GM23338 (cell line): ENCODE measurements at regions not wholly inside any gene's neighbourhood (a gene's known extent, or its start where the extent isn't known, plus 50 kb on each side); places are given as distances from the start of the nearest gene placed in this dataset.

Experiments used
- ATAC-seq: fragments of 200-7000 bp; cut with Tn5 transposase; 3 replicates; pipeline ENCODE4 v1.9.1; 2020
- DNase-seq: peaks from one replicate; pipeline ENCODE4 v3.0.0-alpha.2; 2015; ENCODE audit warnings: low spot score
- H2AFZ ChIP-seq: fragments of 200-600 bp; sonication (generic); 2 replicates; pipeline ENCODE4 v1.8.0; 2016; ENCODE audit warnings: antibody characterized with exemption, mild to moderate bottlenecking, moderate library complexity
- H3F3A ChIP-seq: fragments of 200-600 bp; sonication (generic); replicated peaks from 2 replicates; pipeline ENCODE4 v1.8.0; 2017; ENCODE audit warnings: antibody characterized with exemption, mixed run types, low read depth
- H3K27ac ChIP-seq: fragments of 200-600 bp; sonication (generic); 2 replicates; pipeline ENCODE4 v1.6.1; 2016; ENCODE audit warnings: low read depth
- H3K27me3 ChIP-seq: fragments of 200-600 bp; sonication (generic); 2 replicates; pipeline ENCODE4 v1.8.0; 2016; ENCODE audit warnings: mild to moderate bottlenecking, mixed run types, moderate library complexity; ENCODE audit not compliant: insufficient read depth
- H3K36me3 ChIP-seq: fragments of 200-600 bp; sonication (generic); 2 replicates; pipeline ENCODE4 v1.8.0; 2016; ENCODE audit warnings: mild to moderate bottlenecking; ENCODE audit not compliant: insufficient read depth
- H3K4me1 ChIP-seq: fragments of 200-600 bp; sonication (generic); 2 replicates; pipeline ENCODE4 v1.8.0; 2016; ENCODE audit warnings: mild to moderate bottlenecking, moderate library complexity; ENCODE audit not compliant: insufficient read depth
- H3K4me2 ChIP-seq: fragments of 200-600 bp; sonication (generic); 2 replicates; pipeline ENCODE4 v1.7.1; 2017; ENCODE audit warnings: mixed run types
- H3K4me3 ChIP-seq: fragments of 200-600 bp; sonication (generic); 2 replicates; pipeline ENCODE4 v1.6.1; 2016; ENCODE audit warnings: mixed run types
- H3K79me2 ChIP-seq: fragments of 200-600 bp; sonication (generic); replicated peaks from 2 replicates; pipeline ENCODE4 v1.8.0; 2017; ENCODE audit warnings: mild to moderate bottlenecking; ENCODE audit not compliant: insufficient read depth
- H3K9me2 ChIP-seq: fragments of 200-600 bp; sonication (generic); 2 replicates; pipeline ENCODE4 v1.8.0; 2017; ENCODE audit not compliant: insufficient read depth
- H4K20me1 ChIP-seq: fragments of 200-600 bp; sonication (generic); replicated peaks from 2 replicates; pipeline ENCODE4 v1.8.0; 2017; ENCODE audit warnings: mild to moderate bottlenecking; ENCODE audit not compliant: insufficient read depth
- H3K27ac Mint-ChIP-seq: 2 replicates; pipeline ENCODE4 v1.8.0; 2020; ENCODE audit warnings: inconsistent platforms, mild to moderate bottlenecking, moderate library complexity, mixed read lengths
- H3K27me3 Mint-ChIP-seq: 3 replicates; pipeline ENCODE4 v1.8.0; 2022; ENCODE audit warnings: low read depth, mild to moderate bottlenecking, moderate library complexity, mixed read lengths, inconsistent platforms; ENCODE audit not compliant: insufficient read depth, poor library complexity
- H3K36me3 Mint-ChIP-seq: 3 replicates; pipeline ENCODE4 v1.8.0; 2021; ENCODE audit warnings: low read depth, mild to moderate bottlenecking, inconsistent platforms, moderate library complexity, mixed read lengths
- H3K4me1 Mint-ChIP-seq: 3 replicates; pipeline ENCODE4 v1.8.0; 2020; ENCODE audit warnings: mild to moderate bottlenecking, inconsistent platforms, mixed read lengths
- H3K4me3 Mint-ChIP-seq: 3 replicates; pipeline ENCODE4 v1.8.0; 2021; ENCODE audit warnings: moderate library complexity, mild to moderate bottlenecking, inconsistent platforms, mixed read lengths
- H3K9me3 Mint-ChIP-seq: 3 replicates; pipeline ENCODE4 v1.8.0; 2020; ENCODE audit warnings: moderate library complexity, mild to moderate bottlenecking, inconsistent platforms, mixed read lengths
- CREB1 ChIP-seq: fragments of 250-450 bp; sonication (Bioruptor Pico); IDR thresholded peaks from 2 replicates; pipeline ENCODE4 v1.5.0; 2020; ENCODE audit warnings: low read depth, mild to moderate bottlenecking, moderate library complexity
- CTCF ChIP-seq, 2 experiments: fragments of 200-600 bp in 1 of 2; sonication (generic) in 1 of 2; conservative IDR thresholded peaks; 2 replicates each; pipeline versions ENCODE4 v1.5.1 to v1.6.1; 2016 to 2017; ENCODE audit warnings: antibody characterized with exemption in 2 of 2, low read depth in 2 of 2, mild to moderate bottlenecking in 2 of 2, moderate library complexity in 1 of 2
- ETS1 ChIP-seq: IDR thresholded peaks from 2 replicates; pipeline ENCODE4 v1.6.1; 2016; ENCODE audit warnings: antibody characterized with exemption
- EZH2 ChIP-seq: fragments of 200-600 bp; sonication (generic); IDR thresholded peaks from one replicate; pipeline ENCODE4 v1.8.0; 2017; ENCODE audit warnings: antibody characterized with exemption, mild to moderate bottlenecking, low read depth; ENCODE audit not compliant: unreplicated experiment
- EZH2phosphoT487 ChIP-seq: fragments of 200-600 bp; sonication (generic); IDR thresholded peaks from one replicate; pipeline ENCODE4 v1.8.1; 2018; ENCODE audit warnings: antibody characterized with exemption; ENCODE audit not compliant: unreplicated experiment
- JUNB ChIP-seq: IDR thresholded peaks from one replicate; pipeline ENCODE4 v1.6.1; 2016; ENCODE audit warnings: antibody characterized with exemption; ENCODE audit not compliant: unreplicated experiment
- NANOG ChIP-seq: IDR thresholded peaks from 2 replicates; pipeline ENCODE4 v1.6.1; 2016; ENCODE audit warnings: antibody characterized with exemption, borderline replicate concordance
- POLR2AphosphoS5 ChIP-seq: IDR thresholded peaks from 2 replicates; pipeline ENCODE4 v1.6.1; 2016; ENCODE audit warnings: antibody characterized with exemption, low read depth
- REST ChIP-seq: IDR thresholded peaks from one replicate; pipeline ENCODE4 v1.6.1; 2018; ENCODE audit warnings: antibody characterized with exemption; ENCODE audit not compliant: unreplicated experiment
- STAT1 ChIP-seq: IDR thresholded peaks from one replicate; pipeline ENCODE4 v1.6.1; 2016; ENCODE audit warnings: antibody characterized with exemption; ENCODE audit not compliant: unreplicated experiment
- ZNF114 ChIP-seq: fragments of 250-450 bp; sonication (Bioruptor Pico); IDR thresholded peaks from 2 replicates; pipeline ENCODE4 v1.5.0; 2020; ENCODE audit warnings: mild to moderate bottlenecking, moderate library complexity
- ZNF331 ChIP-seq: fragments of 250-450 bp; sonication (Bioruptor Pico); IDR thresholded peaks from 2 replicates; pipeline ENCODE4 v1.5.0; 2020; ENCODE audit warnings: low read depth, mild to moderate bottlenecking, moderate library complexity

- H2AFZ ChIP-seq, result no peak overlapping the region
- H3K36me3 ChIP-seq, result no peaks in the 10 kb centered on the region
- H3K79me2 ChIP-seq, result no peaks in the 10 kb centered on the region
- no peaks in the 10 kb centered on the region for H3K27me3 Mint-ChIP-seq
- no peak overlapping the region for H3K4me2 ChIP-seq
- no peaks in the 10 kb centered on the region for H4K20me1 ChIP-seq
- DNase-seq (no peak), ATAC-seq (no peak)
- H3K4me3 ChIP-seq, result no peak overlapping the region
- H3K9me3 Mint-ChIP-seq, result no peaks in the 10 kb centered on the region
- H3K4me3 Mint-ChIP-seq, result no peak overlapping the region
- H3K27me3 ChIP-seq, result no peaks in the 10 kb centered on the region
- no peaks in the 10 kb centered on the region for H3K4me1 Mint-ChIP-seq
- H3K4me1 ChIP-seq, result no peaks in the 10 kb centered on the region
- no peak for TF ChIP-seq REST
- TF ChIP-seq CTCF (conservative IDR thresholded peaks at IDR 0.05; ENCODE audit: low read depth in 2 of 2), result no peak
- TF ChIP-seq ZNF114, result no peak
- TF ChIP-seq POLR2AphosphoS5, result no peak
- TF ChIP-seq ETS1, result no peak
- no peak for TF ChIP-seq EZH2phosphoT487
- TF ChIP-seq CREB1 (CRISPR knock-in tag), result no peak
- TF ChIP-seq EZH2, result no peak
- H3K27ac ChIP-seq, result no peak overlapping the region
- H3F3A ChIP-seq, result no peaks in the 10 kb centered on the region
- H3K27ac Mint-ChIP-seq, result no peak overlapping the region
- no peaks in the 10 kb centered on the region for H3K36me3 Mint-ChIP-seq
- H3K9me2 ChIP-seq, result 0 out of 2 replicates have a peak, but pooled peaks cover 6% of the 10 kb centered on the region
Measured at GRCh38 chr12:105968025-105968424, 170.7 kb downstream of the NUAK1 start.

- Mint-ChIP-seq H3K4me3 (no peak overlapping the region), H3K27me3 (peaks cover 5% of the 10 kb centered on the region), H3K9me3 (no peaks in the 10 kb centered on the region), H3K36me3 (no peaks in the 10 kb centered on the region), H3K4me1 (no peaks in the 10 kb centered on the region), H3K27ac (no peak overlapping the region)
- Histone ChIP-seq H3K27ac (no peak overlapping the region), H3K4me3 (no peak overlapping the region), H3K36me3 (no peaks in the 10 kb centered on the region), H3K27me3 (no peaks in the 10 kb centered on the region), H3F3A (no peaks in the 10 kb centered on the region), H3K4me2 (no peak overlapping the region), H3K79me2 (no peaks in the 10 kb centered on the region), H4K20me1 (no peaks in the 10 kb centered on the region), H2AFZ (no peak overlapping the region), H3K4me1 (no peaks in the 10 kb centered on the region), H3K9me2 (peaks cover 20% of the 10 kb centered on the region)
- DNase-seq (no peak), ATAC-seq (no peak)
- no peak for TF ChIP-seq NANOG
- TF ChIP-seq CREB1 (CRISPR knock-in tag), result no peak
- TF ChIP-seq STAT1, result no peak
- no peak for TF ChIP-seq EZH2phosphoT487
- TF ChIP-seq JUNB, result no peak
- no peak for TF ChIP-seq EZH2
- no peak for TF ChIP-seq POLR2AphosphoS5
- TF ChIP-seq ZNF331, result no peak
- TF ChIP-seq ZNF114, result no peak
- no peak for TF ChIP-seq ETS1
Measured at GRCh38 chr12:105970885-105971284, 167.9 kb downstream of the NUAK1 start.
